ENCODE measurements at regions not wholly inside any gene's neighbourhood (a gene's known extent, or its start where the extent isn't known, plus 50 kb on each side); places are given as distances from the start of the nearest gene placed in this dataset.

DNA sequence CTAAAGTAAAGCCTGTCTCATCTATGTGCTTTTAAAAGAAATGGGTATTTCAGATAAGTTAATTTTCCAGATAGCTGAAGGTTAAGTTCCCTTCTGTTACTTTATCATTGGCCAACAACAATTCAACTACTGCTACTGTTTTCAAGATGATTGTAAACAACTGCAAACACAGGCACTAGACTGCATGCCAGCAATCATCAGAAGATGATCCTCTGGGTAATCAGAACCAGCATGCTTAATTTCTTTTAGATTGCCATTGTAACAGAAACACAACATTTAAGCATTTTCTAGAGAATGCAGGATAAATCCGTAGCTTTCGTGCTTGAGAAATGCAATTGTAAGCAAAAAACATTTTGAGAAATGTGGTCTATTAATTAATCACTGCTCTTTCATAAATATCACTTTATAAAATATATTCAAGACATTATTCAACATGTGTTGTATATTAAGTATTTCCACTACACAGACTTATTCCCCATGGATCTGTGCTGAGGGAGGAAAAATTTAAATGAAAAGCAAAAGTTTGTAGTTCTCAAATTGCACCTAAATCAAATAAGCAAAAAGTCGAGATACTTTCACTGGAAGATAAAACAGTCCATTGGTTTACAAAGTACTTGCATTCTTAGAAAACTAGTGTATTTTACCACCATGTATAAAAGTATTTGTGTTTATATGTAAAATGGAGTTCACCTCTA, 133.7 kb downstream of the ATL2 start:
- in situ Hi-C loops (cut with MboI): no loop called here
- H3K27me3 ChIP-seq (ENCODE audit: control insufficient read depth in 2 of 2, insufficient read depth in 2 of 2, low read length in 2 of 2): peaks cover 24 to 38% of the 10 kb centered on the region in 2 experiments

More for the DNA sequence above, 133.7 kb downstream of the ATL2 start:
- TF ChIP-seq ZNF253 (CRISPR knock-in tag; conservative IDR thresholded peaks at IDR 0.05) (no peak), PURB (CRISPR knock-in tag; IDR thresholded peaks at IDR 0.05; ENCODE audit: low read depth) (no peak), THRAP3 (IDR thresholded peaks at IDR 0.05; ENCODE audit: borderline replicate concordance) (no peak), UBTF (IDR thresholded peaks at IDR 0.05; ENCODE audit: borderline replicate concordance in 1 of 2, low read depth in 2 of 2, low read length in 2 of 2) (no peak), ZNF316 (IDR thresholded peaks at IDR 0.05) (peak; percentile 8; the same call in 1 of the 2 replicates)
- ATAC-seq (no peak), FAIRE-seq (no peak), DNase-seq (ENCODE audit: extremely low read depth in 1 of 4, low spot score in 3 of 4) (no peak)
- ChIA-PET CTCF (ENCODE audit: low intra/inter-chr PET ratio) (no interaction called here), POLR2A (interaction anchor here (0.7 to 1.6 kb wide), 2 partner anchors 9 to 22 kb away, joined by 3 to 6 read pairs; no protein-coding TSS in a partner anchor)
- Histone ChIP-seq H2AFZ (ENCODE audit: low read depth, low read length) (no peak overlapping the region), H3K27ac (ENCODE audit: extremely low read depth, low read depth, low read length) (no peak overlapping the region), H3K9me3 (replicated peaks; ENCODE audit: control insufficient read depth, insufficient read depth, low read depth, low read length) (no peaks in the 10 kb centered on the region), H3K9ac (ENCODE audit: insufficient read depth in 1 of 2, low read depth in 2 of 2, low read length in 2 of 2) (no peak overlapping the region), H3K79me2 (ENCODE audit: control insufficient read depth, insufficient read depth, low read length) (no peaks in the 10 kb centered on the region), H3K9me1 (ENCODE audit: control insufficient read depth, insufficient read depth, low read length) (no peaks in the 10 kb centered on the region), H4K20me1 (replicated peaks; ENCODE audit: control insufficient read depth, insufficient read depth, low read length) (no peaks in the 10 kb centered on the region), H3K4me2 (ENCODE audit: insufficient read depth, low read length) (no peak overlapping the region), H3K4me1 (replicated peaks in 1 of 2; ENCODE audit: control insufficient read depth in 2 of 2, insufficient read depth in 2 of 2, low read length in 2 of 2) (no peaks in the 10 kb centered on the region), H3K36me3 (ENCODE audit: control insufficient read depth, insufficient read depth, low read length) (no peaks in the 10 kb centered on the region), H3K4me3 (no peak overlapping the region)
- no TSS peak for BruUV-seq (replicated peaks)
- 2% methylated on average over 3 of the region's 3 CpGs for WGBS (ENCODE audit: insufficient coverage, low coverage, missing lambda C conversion rate)
- intact Hi-C loops (cut with micrococcal nuclease): no loop called here

Data from K562 (cell line).